ENCODE measurements at regions not wholly inside any gene's neighbourhood (a gene's known extent, or its start where the extent isn't known, plus 50 kb on each side); places are given as distances from the start of the nearest gene placed in this dataset.
"Not testable (repeated sequence)": the region's sequence is repeated elsewhere in the genome, so short reads cannot be mapped to it uniquely, and the experiment has no call there.

- DNase-seq: no peak
- H3K36me3 Mint-ChIP-seq: no peaks in the 10 kb centered on the region
- H3K4me3 Mint-ChIP-seq: no peak overlapping the region
- H3K4me1 Mint-ChIP-seq: no peaks in the 10 kb centered on the region
- H3K27me3 Mint-ChIP-seq (ENCODE audit: low read depth in 3 of 3): peaks cover 2 to 4% (median 3%) of the 10 kb centered on the region in 3 donors
- no peak overlapping the region for H3K27ac Mint-ChIP-seq
- H3K9me3 Mint-ChIP-seq: no peaks in the 10 kb centered on the region
Measured at GRCh38 chr2:191500884-191501560, 176.9 kb upstream of the NABP1 start.

DNA sequence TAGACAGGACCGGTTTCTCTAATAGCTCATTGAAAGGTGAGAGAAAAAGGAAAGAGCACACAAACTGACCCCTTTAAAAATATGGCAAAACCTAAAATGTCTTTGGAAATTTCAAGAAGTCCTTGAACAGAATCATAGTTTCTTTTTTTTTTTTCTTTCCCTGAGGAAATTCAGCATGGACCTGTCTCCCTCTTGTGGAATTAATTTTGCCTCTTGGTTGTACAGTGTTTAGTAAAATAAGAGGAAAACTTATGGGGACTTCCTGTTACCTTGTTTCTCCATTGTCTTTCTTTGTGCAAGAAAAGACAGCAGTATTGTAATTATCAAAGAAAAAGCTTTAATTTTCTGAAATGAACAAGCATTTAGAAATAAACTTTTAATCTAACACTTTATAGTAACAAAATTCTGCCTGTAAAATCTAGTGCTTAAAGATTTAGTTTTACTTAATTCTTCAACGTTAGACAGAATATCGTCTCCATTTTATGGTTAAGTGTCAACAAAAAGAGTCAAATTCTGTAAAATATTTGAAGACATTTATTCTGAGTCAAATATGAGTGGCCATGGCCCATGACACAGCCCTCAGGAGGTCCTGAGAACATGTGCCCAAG, 176.3 kb upstream of the NABP1 start:
- H3K9me3 Mint-ChIP-seq: no peaks in the 10 kb centered on the region
- H3K27ac Mint-ChIP-seq: peak overlapping the region in 1 of 6 donors; percentile 13
- H3K4me1 Mint-ChIP-seq: no peaks in the 10 kb centered on the region
- no peak for DNase-seq
- H3K4me3 Mint-ChIP-seq: no peak overlapping the region
- no peaks in the 10 kb centered on the region for H3K36me3 Mint-ChIP-seq
- peaks cover 3 to 4% (median 3%) of the 10 kb centered on the region in 3 donors for H3K27me3 Mint-ChIP-seq (ENCODE audit: low read depth in 3 of 3)

GRCh38 chr2:191506515-191506914, 171.4 kb upstream of the NABP1 start:
- H3K4me1 Mint-ChIP-seq: no peaks in the 10 kb centered on the region
- peaks cover 2 to 13% (median 6%) of the 10 kb centered on the region in 6 donors for H3K9me3 Mint-ChIP-seq
- H3K4me3 Mint-ChIP-seq: no peak overlapping the region
- H3K27ac Mint-ChIP-seq: no peak overlapping the region
- H3K36me3 Mint-ChIP-seq: peaks cover 0 to 7% (median 4%) of the 10 kb centered on the region in 3 donors
- DNase-seq: no peak
- peaks cover 4 to 11% (median 5%) of the 10 kb centered on the region in 3 donors for H3K27me3 Mint-ChIP-seq (ENCODE audit: low read depth in 3 of 3)

GRCh38 chr2:191507252-191507853, 170.6 kb upstream of the NABP1 start:
- Mint-ChIP-seq H3K27me3 (ENCODE audit: low read depth in 3 of 3) (peaks cover 4 to 11% (median 5%) of the 10 kb centered on the region in 3 donors), H3K9me3 (peaks cover 2 to 13% (median 6%) of the 10 kb centered on the region in 6 donors)
- not testable (repeated sequence) for H3K4me3 Mint-ChIP-seq, H3K36me3 Mint-ChIP-seq, H3K27ac Mint-ChIP-seq, DNase-seq, H3K4me1 Mint-ChIP-seq

DNA sequence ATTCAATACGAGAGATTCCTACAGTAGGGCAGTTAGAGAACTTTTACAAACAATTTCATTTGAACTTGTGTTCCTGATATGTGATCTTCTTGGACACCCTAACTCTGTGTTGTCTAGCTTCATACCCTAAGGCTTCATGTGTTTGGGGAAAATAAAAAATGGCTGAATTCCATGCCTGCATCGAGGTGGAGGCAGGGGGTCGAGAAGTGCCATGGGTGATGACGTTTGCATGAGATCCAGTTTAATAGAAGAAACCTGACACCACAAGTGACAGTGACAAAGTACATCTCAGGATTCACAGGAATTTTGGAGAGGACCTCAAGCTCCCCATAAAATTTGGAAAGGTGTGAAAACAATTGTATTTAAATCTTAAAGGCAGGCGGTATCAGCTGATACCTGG, 169.2 kb upstream of the NABP1 start:
- Mint-ChIP-seq H3K4me1 (no peaks in the 10 kb centered on the region), H3K27me3 (ENCODE audit: low read depth in 3 of 3) (peaks cover 4 to 13% (median 5%) of the 10 kb centered on the region in 3 donors), H3K9me3 (peaks cover 2 to 13% (median 6%) of the 10 kb centered on the region in 6 donors)

GRCh38 chr2:191512216-191512835, 165.6 kb upstream of the NABP1 start:
- peaks cover 2 to 10% (median 6%) of the 10 kb centered on the region in 6 donors for H3K9me3 Mint-ChIP-seq
- peaks cover 1 to 13% (median 2%) of the 10 kb centered on the region in 3 donors for H3K27me3 Mint-ChIP-seq (ENCODE audit: low read depth in 3 of 3)
- H3K27ac Mint-ChIP-seq: no peak overlapping the region
- peaks cover 0 to 4% (median 4%) of the 10 kb centered on the region in 3 donors for H3K36me3 Mint-ChIP-seq
- H3K4me3 Mint-ChIP-seq: no peak overlapping the region
- DNase-seq: no peak
- H3K4me1 Mint-ChIP-seq: no peaks in the 10 kb centered on the region

More for the DNA sequence above, 169.2 kb upstream of the NABP1 start:
- no peak for DNase-seq
- H3K4me3 Mint-ChIP-seq: no peak overlapping the region
- H3K27ac Mint-ChIP-seq: no peak overlapping the region
- H3K36me3 Mint-ChIP-seq: peaks cover 0 to 7% (median 4%) of the 10 kb centered on the region in 3 donors

DNA sequence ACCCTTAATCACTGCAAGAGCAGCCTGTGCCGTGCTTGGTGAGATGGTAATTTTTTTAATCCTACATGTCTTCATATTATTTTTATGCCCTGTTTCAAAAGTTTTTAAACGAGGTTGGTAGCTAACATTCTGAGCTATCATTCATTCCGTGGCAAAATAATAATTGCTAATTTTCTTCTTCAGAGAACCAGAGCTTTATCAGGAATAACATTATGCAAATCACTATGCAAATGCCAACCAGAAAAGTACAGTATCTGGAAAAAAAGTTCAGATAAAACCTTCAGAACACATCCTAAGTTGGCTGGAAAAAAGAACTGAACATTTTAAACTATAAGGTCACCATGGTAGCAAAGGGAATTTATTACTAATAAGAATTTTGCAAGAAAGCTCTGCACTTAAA, 165.1 kb upstream of the NABP1 start:
- Mint-ChIP-seq H3K4me3 (no peak overlapping the region), H3K27me3 (ENCODE audit: low read depth in 3 of 3) (peaks cover 0 to 8% (median 1%) of the 10 kb centered on the region in 3 donors), H3K27ac (no peak overlapping the region), H3K36me3 (peaks cover 0 to under 1% (median under 1%) of the 10 kb centered on the region in 3 donors), H3K9me3 (peaks cover 0 to 5% (median 1%) of the 10 kb centered on the region in 6 donors), H3K4me1 (no peaks in the 10 kb centered on the region)
- DNase-seq: no peak

DNA sequence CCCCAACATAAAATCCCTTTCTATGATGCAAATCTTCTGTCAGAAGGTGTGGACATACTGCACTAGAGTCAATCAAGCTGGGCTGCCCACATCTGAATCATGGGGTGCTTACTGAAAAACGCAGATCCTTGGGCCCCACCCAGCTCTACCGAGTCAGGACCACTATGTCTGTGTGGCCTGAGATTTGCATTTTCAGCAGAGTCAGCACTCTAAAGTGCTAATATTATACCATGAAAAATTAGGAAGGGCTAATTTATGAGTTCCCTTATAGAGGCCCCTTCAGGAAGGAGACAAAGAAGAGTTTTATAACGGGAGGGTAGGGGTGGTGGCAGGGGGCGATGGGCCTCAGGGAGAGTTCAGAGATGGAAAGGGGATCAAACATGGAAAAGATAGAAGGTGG, 163.3 kb upstream of the NABP1 start:
- H3K27me3 Mint-ChIP-seq (ENCODE audit: low read depth in 3 of 3): peaks cover 0 to 5% (median 3%) of the 10 kb centered on the region in 3 donors
- H3K4me3 Mint-ChIP-seq: no peak overlapping the region
- no peaks in the 10 kb centered on the region for H3K36me3 Mint-ChIP-seq
- H3K27ac Mint-ChIP-seq: no peak overlapping the region
- no peaks in the 10 kb centered on the region for H3K9me3 Mint-ChIP-seq
- no peak for DNase-seq
- H3K4me1 Mint-ChIP-seq: no peaks in the 10 kb centered on the region

DNA sequence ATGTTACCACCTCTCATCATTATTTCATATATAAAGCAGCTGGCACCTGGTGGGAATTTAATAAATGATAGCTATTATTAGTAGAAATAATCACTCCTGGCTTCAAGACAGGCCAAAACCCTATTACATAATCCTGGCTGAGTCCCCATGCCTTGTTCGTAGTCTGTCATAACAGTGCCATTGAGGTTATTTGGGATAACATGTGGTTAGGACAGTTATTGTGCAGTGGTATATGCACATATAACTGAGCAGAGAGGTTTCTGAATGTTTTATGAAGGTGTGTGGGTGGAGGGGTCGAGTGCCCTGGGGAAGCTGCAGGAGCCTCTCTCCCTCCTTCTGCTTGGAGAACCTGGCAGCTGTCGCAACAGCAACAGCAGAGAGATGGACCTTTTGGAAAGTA, 162.4 kb upstream of the NABP1 start:
- no peak overlapping the region for H3K4me3 Mint-ChIP-seq
- no peak for DNase-seq
- no peaks in the 10 kb centered on the region for H3K9me3 Mint-ChIP-seq
- H3K36me3 Mint-ChIP-seq: no peaks in the 10 kb centered on the region
- no peak overlapping the region for H3K27ac Mint-ChIP-seq
- no peaks in the 10 kb centered on the region for H3K4me1 Mint-ChIP-seq
- H3K27me3 Mint-ChIP-seq (ENCODE audit: low read depth in 3 of 3): peaks cover 0 to 5% (median 3%) of the 10 kb centered on the region in 3 donors

DNA sequence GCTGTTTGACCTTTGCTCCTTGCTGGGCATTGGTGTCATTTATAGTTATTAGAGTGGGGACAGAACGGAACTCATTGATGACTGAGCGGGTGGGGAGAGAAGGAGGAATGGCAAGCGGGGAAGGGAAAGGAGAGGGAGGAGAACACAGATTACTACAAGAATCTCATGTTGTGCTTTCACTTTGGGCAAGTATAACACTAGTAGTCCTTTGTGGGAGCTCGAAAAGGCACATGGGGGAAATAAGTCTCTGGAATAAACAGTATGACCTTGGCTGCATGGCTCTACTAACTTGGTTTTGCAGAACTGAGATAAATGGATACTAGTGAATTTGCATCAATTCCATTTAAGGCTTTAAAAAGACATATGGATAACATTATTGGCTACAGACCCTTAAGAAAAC, 161.7 kb upstream of the NABP1 start:
- Mint-ChIP-seq H3K36me3 (no peaks in the 10 kb centered on the region), H3K4me3 (no peak overlapping the region), H3K27ac (no peak overlapping the region), H3K27me3 (ENCODE audit: low read depth in 3 of 3) (peaks cover 0 to 5% (median 3%) of the 10 kb centered on the region in 3 donors), H3K9me3 (no peaks in the 10 kb centered on the region), H3K4me1 (no peaks in the 10 kb centered on the region)
- DNase-seq: no peak

DNA sequence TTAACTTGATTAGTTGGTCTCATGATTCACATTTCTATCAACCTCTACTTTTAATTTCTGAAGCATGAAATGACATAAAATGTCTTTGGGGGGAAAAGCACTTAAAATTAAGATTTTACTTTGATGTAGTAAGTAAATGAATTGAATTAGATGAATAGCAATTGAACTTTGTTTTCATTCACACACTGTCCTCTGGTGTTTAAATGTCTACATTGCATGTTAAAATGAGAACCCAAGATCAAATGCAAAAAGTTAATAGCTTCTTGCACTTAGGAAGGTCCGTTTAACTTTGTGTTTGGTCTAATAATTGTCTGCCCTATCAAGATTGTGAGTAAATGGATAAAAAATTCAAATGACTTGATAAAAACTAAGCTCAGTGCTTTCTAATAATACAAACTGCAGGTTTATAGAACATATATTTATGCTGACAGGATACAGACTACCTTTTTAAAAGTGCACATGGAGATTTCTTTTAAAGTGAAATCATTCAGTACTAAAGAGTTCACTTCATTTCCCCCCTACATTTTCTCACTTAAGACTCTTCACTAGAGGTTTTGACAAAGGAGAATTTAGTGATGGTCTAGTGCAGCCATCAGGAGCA, 156.2 kb upstream of the NABP1 start:
- peaks cover 0 to 5% (median 2%) of the 10 kb centered on the region in 3 donors for H3K27me3 Mint-ChIP-seq (ENCODE audit: low read depth in 3 of 3)
- H3K4me3 Mint-ChIP-seq: no peak overlapping the region
- no peaks in the 10 kb centered on the region for H3K4me1 Mint-ChIP-seq
- H3K36me3 Mint-ChIP-seq: no peaks in the 10 kb centered on the region
- no peaks in the 10 kb centered on the region for H3K9me3 Mint-ChIP-seq
- no peak overlapping the region for H3K27ac Mint-ChIP-seq
- peak; percentile 10 to 23 (median 19) for DNase-seq

DNA sequence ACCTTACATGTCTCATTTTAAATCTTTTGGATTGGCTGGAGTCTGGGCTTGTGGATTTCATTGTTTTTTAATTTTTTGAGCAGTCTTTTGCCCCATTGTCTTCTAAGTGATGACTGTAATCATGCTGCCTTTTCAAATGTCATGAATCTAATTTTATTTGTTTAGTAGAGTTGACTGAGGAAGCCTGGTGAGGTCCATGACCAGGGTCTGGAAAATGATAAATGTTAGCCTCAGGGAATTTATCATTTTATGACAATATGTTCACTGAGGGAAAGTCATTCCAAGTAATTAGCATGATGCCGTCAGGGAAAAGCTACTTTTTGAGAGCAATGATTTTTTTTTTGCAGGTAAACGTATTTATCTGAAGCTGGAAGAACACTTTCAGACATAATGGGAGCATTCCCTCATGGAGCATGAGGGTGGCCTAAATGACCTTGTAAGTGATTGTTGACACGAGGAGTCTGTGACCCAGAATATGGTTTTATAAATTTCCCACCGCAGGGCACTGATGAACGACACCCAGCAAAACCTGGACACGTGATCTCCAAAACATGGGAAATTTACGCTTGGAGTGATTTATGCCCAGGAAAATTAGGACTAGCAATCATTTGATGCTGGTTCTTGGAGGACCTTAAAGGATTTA, 155.3 kb upstream of the NABP1 start:
- Mint-ChIP-seq H3K9me3 (no peaks in the 10 kb centered on the region), H3K4me1 (no peaks in the 10 kb centered on the region), H3K27me3 (ENCODE audit: low read depth in 3 of 3) (peaks cover 0 to 5% (median 2%) of the 10 kb centered on the region in 3 donors), H3K36me3 (no peaks in the 10 kb centered on the region), H3K4me3 (no peak overlapping the region), H3K27ac (no peak overlapping the region)
- DNase-seq: no peak

DNA sequence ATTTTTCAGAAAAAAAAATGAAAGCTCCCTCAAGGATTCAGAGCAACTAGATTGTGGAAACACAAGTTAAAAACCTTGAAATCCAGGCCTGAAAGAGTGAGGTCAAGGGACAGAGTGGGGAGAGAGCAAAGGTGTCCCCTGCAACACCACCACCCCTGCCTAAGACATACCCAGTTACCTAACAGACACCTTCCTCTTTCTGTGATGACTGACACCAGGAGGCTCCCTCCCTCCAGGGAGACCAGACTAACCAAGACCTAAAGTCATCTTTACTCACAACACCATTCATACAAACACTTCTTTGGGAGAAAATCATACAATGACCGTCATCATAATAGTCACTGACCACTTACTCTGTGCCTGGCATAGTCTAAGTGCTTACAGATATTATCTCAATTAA, 151.8 kb upstream of the NABP1 start:
- H3K9me3 Mint-ChIP-seq: no peaks in the 10 kb centered on the region
- no peaks in the 10 kb centered on the region for H3K36me3 Mint-ChIP-seq
- peaks cover 3 to 8% of the 10 kb centered on the region in 2 donors for H3K4me1 Mint-ChIP-seq
- no peak overlapping the region for H3K4me3 Mint-ChIP-seq
- peaks cover 2 to 3% (median 2%) of the 10 kb centered on the region in 3 donors for H3K27me3 Mint-ChIP-seq (ENCODE audit: low read depth in 3 of 3)
- no peak overlapping the region for H3K27ac Mint-ChIP-seq
- no peak for DNase-seq
